HepG2 (cell line): ENCODE measurements at regions not wholly inside any gene's neighbourhood (a gene's known extent, or its start where the extent isn't known, plus 50 kb on each side); places are given as distances from the start of the nearest gene placed in this dataset.

Experiments used
- ATAC-seq: fragments of 200-7000 bp; cut with Tn5 transposase; 3 replicates; pipeline ENCODE4 v1.9.1; 2020; ENCODE audit warnings: mild to moderate bottlenecking, moderate library complexity
- BruUV-seq: library from RNA; stranded (reverse); fragments of 400-500 nt; replicated peaks from 2 replicates; lab custom pipeline; 2021; lab: Mats Ljungman, UMichigan
- CTCF ChIA-PET: fragments of 300-600 bp; formaldehyde crosslinking; extraction: SDS; loops from one replicate; lab custom pipeline; 2021; ENCODE audit warnings: low total read pairs, inconsistent platforms, low intra/inter-chr PET ratio; lab: Yijun Ruan, JAX
- POLR2A ChIA-PET: fragments of 350-600 bp; sonication (Branson Sonifier 250); formaldehyde crosslinking; loops from one replicate; lab custom pipeline; 2020; ENCODE audit warnings: antibody characterized with exemption, inconsistent platforms; lab: Yijun Ruan, JAX
- DNase-seq: peaks from one replicate; pipeline ENCODE4 v3.0.0-alpha.2; 2015; ENCODE audit warnings: low spot score
- FAIRE-seq: peaks from 3 replicates; lab custom pipeline; 2011; peaks lifted over from hg19 to GRCh38; lab: Jason Lieb, UNC
- H2AFZ ChIP-seq: one replicate; pipeline ENCODE4 v1.6.1; 2011; ENCODE audit warnings: low read length, inconsistent platforms
- H3K27ac ChIP-seq: fragments of 300-600 bp; 3 replicates; pipeline ENCODE4 v1.8.0; 2011; ENCODE audit warnings: mixed run types, mild to moderate bottlenecking, mixed read lengths, low read length, inconsistent platforms; ENCODE audit not compliant: insufficient read depth; ENCODE audit errors: extremely low read length
- H3K27me3 ChIP-seq, 2 experiments: fragments of 200-600 bp in 1 of 2; 2 replicates in 1 of 2; 3 replicates in 1 of 2; pipeline versions ENCODE4 v1.6.0 to v1.8.0; 2011; ENCODE audit warnings: low read length in 2 of 2, mild to moderate bottlenecking in 2 of 2, moderate library complexity in 2 of 2, inconsistent platforms in 1 of 2; ENCODE audit not compliant: insufficient read depth in 2 of 2, control insufficient read depth in 1 of 2
- H3K36me3 ChIP-seq, 2 experiments: fragments of 200-600 bp in 1 of 2; replicated peaks in 1 of 2; 2 replicates in 1 of 2; 3 replicates in 1 of 2; pipeline versions ENCODE4 v1.5.1 to v1.8.0; 2011; ENCODE audit warnings: low read length in 2 of 2, inconsistent platforms in 1 of 2; ENCODE audit not compliant: insufficient read depth in 2 of 2, control insufficient read depth in 1 of 2
- H3K4me1 ChIP-seq: 2 replicates; pipeline ENCODE4 v1.5.1; 2012; ENCODE audit warnings: low read length, inconsistent platforms; ENCODE audit not compliant: insufficient read depth
- H3K4me2 ChIP-seq: 2 replicates; pipeline ENCODE4 v1.6.0; 2011; ENCODE audit warnings: low read depth, low read length, inconsistent platforms
- H3K4me3 ChIP-seq, 3 experiments: fragments of 200-600 bp in 1 of 3; sonication (generic), shearing (Covaris generic) in 1 of 3; replicated peaks in 1 of 3; 2 replicates each; pipeline ENCODE4 v1.5.1; 2011 to 2016; ENCODE audit warnings: low read length in 3 of 3, inconsistent platforms in 2 of 3, low read depth in 2 of 3, mild to moderate bottlenecking in 2 of 3, control low read depth in 1 of 3, mixed read lengths in 1 of 3; ENCODE audit not compliant: insufficient read depth in 1 of 3
- H3K79me2 ChIP-seq: one replicate; pipeline ENCODE4 v1.6.1; 2011; ENCODE audit warnings: low read length, inconsistent platforms; ENCODE audit not compliant: insufficient read depth
- H3K9ac ChIP-seq: 2 replicates; pipeline ENCODE4 v1.6.0; 2011; ENCODE audit warnings: mild to moderate bottlenecking, low read depth, low read length, inconsistent platforms; ENCODE audit not compliant: insufficient read depth
- H3K9me3 ChIP-seq: 2 replicates; pipeline ENCODE4 v1.5.1; 2012; ENCODE audit warnings: mild to moderate bottlenecking, low read length
- H4K20me1 ChIP-seq: 2 replicates; pipeline ENCODE4 v1.6.0; 2011; ENCODE audit warnings: inconsistent platforms, mild to moderate bottlenecking, low read length, moderate library complexity; ENCODE audit not compliant: insufficient read depth
- EHMT2 ChIP-seq: fragments of 200-600 bp; sonication (generic); IDR thresholded peaks from 2 replicates; pipeline ENCODE4 v1.7.0; 2017; ENCODE audit warnings: antibody characterized with exemption, low read depth, low read length, borderline replicate concordance
- FOSL2 ChIP-seq: sonication (generic); formaldehyde crosslinking; IDR thresholded peaks from 2 replicates; pipeline ENCODE4 v1.4.0; 2020; ENCODE audit warnings: missing genetic modification reagents
- HOXA3 ChIP-seq: sonication (generic); formaldehyde crosslinking; IDR thresholded peaks from 2 replicates; pipeline ENCODE4 v1.5.0; 2020; ENCODE audit warnings: missing genetic modification reagents
- PAWR ChIP-seq: sonication (generic); formaldehyde crosslinking; IDR thresholded peaks from 2 replicates; pipeline ENCODE4 v1.4.0; 2020; ENCODE audit warnings: missing genetic modification reagents, mild to moderate bottlenecking, borderline replicate concordance
- SNAI1 ChIP-seq: sonication (generic); formaldehyde crosslinking; IDR thresholded peaks from 2 replicates; pipeline ENCODE4 v1.5.0; 2020; ENCODE audit warnings: mild to moderate bottlenecking, missing genetic modification reagents, borderline replicate concordance
- ZFP36L1 ChIP-seq: sonication (generic); formaldehyde crosslinking; IDR thresholded peaks from 2 replicates; pipeline ENCODE4 v1.8.0; 2022; ENCODE audit warnings: mild to moderate bottlenecking, missing genetic modification reagents, moderate library complexity
- WGBS: methylation state at CpG from one replicate; pipeline ENCODE4 v1.1.6; 2017; ENCODE audit warnings: low lambda C conversion rate; 5-methylcytosine and 5-hydroxymethylcytosine counted together
- in situ Hi-C: cut with HindIII; loops from 2 replicates; pipeline ENCODE4 v1.10.0; 2017; ENCODE audit warnings: low pct_unique_long_range_greater_than_20kb; ENCODE audit not compliant: extremely low pct_ligation_motif_present
- intact Hi-C: fragments of 100-400 bp; cut with micrococcal nuclease; formaldehyde crosslinking; loops from one replicate; pipeline ENCODE4 v1.10.0; 2022; ENCODE audit not compliant: unreplicated experiment
- TF ChIP-seq, protein P1 (sequence below): sonication (generic); formaldehyde crosslinking; IDR thresholded peaks from 2 replicates; pipeline ENCODE4 v1.5.0; 2020; ENCODE audit warnings: missing genetic modification reagents
- TF ChIP-seq, protein P2 (sequence below): IDR thresholded peaks from 2 replicates; pipeline ENCODE4 v1.4.0; 2020; ENCODE audit warnings: mild to moderate bottlenecking, missing genetic modification reagents

DNA sequence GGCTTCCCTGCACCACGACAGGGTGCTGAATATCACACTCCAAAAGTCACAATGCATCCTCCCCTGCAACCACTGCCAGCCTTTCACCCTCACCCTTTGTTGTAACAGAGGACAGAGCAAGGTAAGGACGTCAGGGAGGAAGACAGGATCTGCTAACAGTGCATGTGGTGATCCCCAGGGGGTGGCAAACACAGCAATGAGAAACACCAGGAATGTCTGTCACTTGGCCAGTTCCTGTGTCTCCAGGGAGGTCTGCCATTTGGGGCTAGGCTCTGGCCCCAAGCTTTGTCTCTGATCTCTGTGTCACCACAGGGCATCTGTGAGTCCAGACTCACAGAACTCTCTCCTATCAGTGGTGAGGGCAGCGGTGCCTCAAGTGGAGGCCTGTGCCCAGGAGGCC is 54.3 kb upstream of the SLC24A5 start:
- intact Hi-C loops, result no loop called here
- ATAC-seq (no peak), FAIRE-seq (no peak), DNase-seq (no peak)
- ChIA-PET CTCF (no interaction called here), POLR2A (no interaction called here)
- Histone ChIP-seq H3K4me1 (peaks cover 10% of the 10 kb centered on the region), H3K27me3 (no peaks in the 10 kb centered on the region), H3K9ac (no peak overlapping the region), H3K9me3 (no peaks in the 10 kb centered on the region), H3K36me3 (no peaks in the 10 kb centered on the region), H2AFZ (no peak overlapping the region), H3K4me3 (no peak overlapping the region), H4K20me1 (no peaks in the 10 kb centered on the region), H3K27ac (no peak overlapping the region), H3K4me2 (no peak overlapping the region), H3K79me2 (no peaks in the 10 kb centered on the region)
- in situ Hi-C loops, result no loop called here
- WGBS, result 0% methylated on average over 2 of the region's 3 CpGs
- no peak for TF ChIP-seq PAWR (CRISPR knock-in tag)
- TF ChIP-seq HOXA3 (CRISPR knock-in tag), result no peak
- TF ChIP-seq, protein P1, sequence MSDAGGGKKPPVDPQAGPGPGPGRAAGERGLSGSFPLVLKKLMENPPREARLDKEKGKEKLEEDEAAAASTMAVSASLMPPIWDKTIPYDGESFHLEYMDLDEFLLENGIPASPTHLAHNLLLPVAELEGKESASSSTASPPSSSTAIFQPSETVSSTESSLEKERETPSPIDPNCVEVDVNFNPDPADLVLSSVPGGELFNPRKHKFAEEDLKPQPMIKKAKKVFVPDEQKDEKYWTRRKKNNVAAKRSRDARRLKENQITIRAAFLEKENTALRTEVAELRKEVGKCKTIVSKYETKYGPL (CRISPR knock-in tag), result no peak
- no peak for TF ChIP-seq ZFP36L1 (CRISPR knock-in tag)
- TF ChIP-seq FOSL2 (CRISPR knock-in tag), result no peak
- no peak for TF ChIP-seq SNAI1 (CRISPR knock-in tag)
- no peak for TF ChIP-seq EHMT2
- TF ChIP-seq, protein P2, sequence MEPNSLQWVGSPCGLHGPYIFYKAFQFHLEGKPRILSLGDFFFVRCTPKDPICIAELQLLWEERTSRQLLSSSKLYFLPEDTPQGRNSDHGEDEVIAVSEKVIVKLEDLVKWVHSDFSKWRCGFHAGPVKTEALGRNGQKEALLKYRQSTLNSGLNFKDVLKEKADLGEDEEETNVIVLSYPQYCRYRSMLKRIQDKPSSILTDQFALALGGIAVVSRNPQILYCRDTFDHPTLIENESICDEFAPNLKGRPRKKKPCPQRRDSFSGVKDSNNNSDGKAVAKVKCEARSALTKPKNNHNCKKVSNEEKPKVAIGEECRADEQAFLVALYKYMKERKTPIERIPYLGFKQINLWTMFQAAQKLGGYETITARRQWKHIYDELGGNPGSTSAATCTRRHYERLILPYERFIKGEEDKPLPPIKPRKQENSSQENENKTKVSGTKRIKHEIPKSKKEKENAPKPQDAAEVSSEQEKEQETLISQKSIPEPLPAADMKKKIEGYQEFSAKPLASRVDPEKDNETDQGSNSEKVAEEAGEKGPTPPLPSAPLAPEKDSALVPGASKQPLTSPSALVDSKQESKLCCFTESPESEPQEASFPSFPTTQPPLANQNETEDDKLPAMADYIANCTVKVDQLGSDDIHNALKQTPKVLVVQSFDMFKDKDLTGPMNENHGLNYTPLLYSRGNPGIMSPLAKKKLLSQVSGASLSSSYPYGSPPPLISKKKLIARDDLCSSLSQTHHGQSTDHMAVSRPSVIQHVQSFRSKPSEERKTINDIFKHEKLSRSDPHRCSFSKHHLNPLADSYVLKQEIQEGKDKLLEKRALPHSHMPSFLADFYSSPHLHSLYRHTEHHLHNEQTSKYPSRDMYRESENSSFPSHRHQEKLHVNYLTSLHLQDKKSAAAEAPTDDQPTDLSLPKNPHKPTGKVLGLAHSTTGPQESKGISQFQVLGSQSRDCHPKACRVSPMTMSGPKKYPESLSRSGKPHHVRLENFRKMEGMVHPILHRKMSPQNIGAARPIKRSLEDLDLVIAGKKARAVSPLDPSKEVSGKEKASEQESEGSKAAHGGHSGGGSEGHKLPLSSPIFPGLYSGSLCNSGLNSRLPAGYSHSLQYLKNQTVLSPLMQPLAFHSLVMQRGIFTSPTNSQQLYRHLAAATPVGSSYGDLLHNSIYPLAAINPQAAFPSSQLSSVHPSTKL, result no peak
- BruUV-seq, result no TSS peak
